GM12878 (cell line): ENCODE measurements at regions not wholly inside any gene's neighbourhood (a gene's known extent, or its start where the extent isn't known, plus 50 kb on each side); places are given as distances from the start of the nearest gene placed in this dataset.

Experiments used
- ATAC-seq: fragments of 200-7000 bp; cut with Tn5 transposase; 3 replicates; pipeline ENCODE4 v1.9.1; 2020; ENCODE audit warnings: mild to moderate bottlenecking, moderate library complexity
- BruUV-seq: library from RNA; stranded (reverse); fragments of 400-500 nt; replicated peaks from 2 replicates; lab custom pipeline; 2021; lab: Mats Ljungman, UMichigan
- CTCF ChIA-PET: fragments of 300-600 bp; sonication (Branson Sonifier 250); formaldehyde crosslinking; extraction: SDS; loops from one replicate; lab custom pipeline; 2021; ENCODE audit warnings: inconsistent platforms; lab: Yijun Ruan, JAX
- POLR2A ChIA-PET: fragments of 350-600 bp; formaldehyde crosslinking; extraction: SDS; loops from one replicate; lab custom pipeline; 2021; ENCODE audit warnings: inconsistent platforms; lab: Charles Lee
- RAD21 ChIA-PET: fragments of 300-600 bp; sonication (Branson Sonifier 250); formaldehyde crosslinking; loops from one replicate; lab custom pipeline; 2023; ENCODE audit warnings: antibody characterized with exemption; ENCODE audit not compliant: unreplicated experiment; lab: Charles Lee
- SMC1A ChIA-PET: fragments of 300-600 bp; sonication (Branson Sonifier 250); formaldehyde crosslinking; loops from one replicate; lab custom pipeline; 2023; ENCODE audit not compliant: unreplicated experiment, uncharacterized antibody; lab: Charles Lee
- DNase-seq: peaks from one replicate; pipeline ENCODE4 v3.0.0-alpha.2; 2011; ENCODE audit warnings: low read depth, low spot score
- FAIRE-seq: peaks from 3 replicates; lab custom pipeline; 2011; peaks lifted over from hg19 to GRCh38; lab: Jason Lieb, UNC
- H2AFZ ChIP-seq: 2 replicates; pipeline ENCODE4 v1.6.0; 2011; ENCODE audit warnings: low read depth, low read length, control low read depth; ENCODE audit not compliant: control insufficient read depth
- H3K27ac ChIP-seq: 2 replicates; pipeline ENCODE4 v1.5.1; 2011; ENCODE audit warnings: control low read depth; ENCODE audit not compliant: control insufficient read depth, insufficient read depth
- H3K27me3 ChIP-seq, 2 experiments: replicated peaks in 1 of 2; 2 replicates each; pipeline versions ENCODE4 v1.6.0 to v1.6.1; 2011; ENCODE audit warnings: low read length in 1 of 2; ENCODE audit not compliant: control insufficient read depth in 2 of 2, insufficient read depth in 2 of 2
- H3K36me3 ChIP-seq, 2 experiments: 2 replicates each; pipeline ENCODE4 v1.5.1; 2011; ENCODE audit warnings: low read length in 1 of 2; ENCODE audit not compliant: control insufficient read depth in 2 of 2, insufficient read depth in 2 of 2
- H3K4me1 ChIP-seq: 2 replicates; pipeline ENCODE4 v1.6.1; 2011; ENCODE audit warnings: mild to moderate bottlenecking, low read length, moderate library complexity, mixed read lengths; ENCODE audit not compliant: control insufficient read depth, insufficient read depth
- H3K4me2 ChIP-seq: 2 replicates; pipeline ENCODE4 v1.6.0; 2011; ENCODE audit warnings: control low read depth; ENCODE audit not compliant: control insufficient read depth, insufficient read depth
- H3K4me3 ChIP-seq: fragments of 200-600 bp; sonication (generic); 2 replicates; pipeline ENCODE4 v1.5.1; 2016
- H3K79me2 ChIP-seq: 2 replicates; pipeline ENCODE4 v1.6.0; 2011; ENCODE audit warnings: low read length; ENCODE audit not compliant: control insufficient read depth, insufficient read depth
- H3K9ac ChIP-seq: 2 replicates; pipeline ENCODE4 v1.8.0; 2011; ENCODE audit warnings: low read length, control low read depth, mixed read lengths; ENCODE audit not compliant: control insufficient read depth, insufficient read depth
- H3K9me3 ChIP-seq: replicated peaks from 3 replicates; pipeline ENCODE4 v1.5.1; 2011; ENCODE audit warnings: mild to moderate bottlenecking, low read length; ENCODE audit not compliant: control insufficient read depth, insufficient read depth
- H4K20me1 ChIP-seq: 2 replicates; pipeline ENCODE4 v1.6.0; 2011; ENCODE audit not compliant: control insufficient read depth, insufficient read depth
- WGBS: methylation state at CpG from one replicate; pipeline ENCODE4 v1.1.6; 2016; ENCODE audit warnings: low lambda C conversion rate; ENCODE audit not compliant: insufficient replicate concordance, insufficient coverage; ENCODE audit errors: missing lambda C conversion rate; 5-methylcytosine and 5-hydroxymethylcytosine counted together
- in situ Hi-C: fragments of 300-500 bp; cut with MboI; formaldehyde crosslinking; loops from 9 replicates; pipeline ENCODE4 v1.14.3; 2018; ENCODE audit warnings: mixed read lengths
- intact Hi-C: fragments of 100-400 bp; cut with micrococcal nuclease; formaldehyde crosslinking; loops from one replicate; pipeline ENCODE4 v1.14.2; 2022; ENCODE audit not compliant: unreplicated experiment
- TF ChIP-seq, protein P1 (sequence below): fragments of 450-650 bp; formaldehyde crosslinking; IDR thresholded peaks from 2 replicates; pipeline ENCODE4 v1.4.0; 2022; ENCODE audit warnings: mild to moderate bottlenecking, moderate library complexity
- TF ChIP-seq, protein P2 (sequence below): IDR thresholded peaks from 2 replicates; pipeline ENCODE4 v1.6.1; 2011; ENCODE audit warnings: borderline replicate concordance, low read depth, mild to moderate bottlenecking, moderate library complexity, mixed read lengths, low read length; ENCODE audit not compliant: insufficient read depth; ENCODE audit errors: extremely low read length

DNA sequence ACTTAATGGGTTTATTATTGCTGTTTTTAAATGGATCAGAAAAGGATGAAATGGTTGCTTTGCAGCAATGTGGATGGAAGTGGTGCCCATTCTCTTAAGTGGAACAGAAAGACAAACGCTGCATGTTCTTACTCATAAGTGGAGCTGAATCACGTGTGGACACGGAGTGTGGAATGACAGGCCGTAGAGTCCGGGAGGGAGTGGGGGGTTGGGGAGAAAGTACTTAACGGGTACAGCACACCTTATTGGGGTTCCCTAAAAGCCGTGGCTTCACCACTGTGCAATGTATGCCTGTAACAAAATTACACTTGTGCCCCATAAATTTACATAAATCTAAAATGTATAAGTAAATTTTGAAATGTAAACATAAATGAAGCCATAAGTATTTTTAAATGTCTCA, 64.0 kb upstream of the CTDP1 start (continued):
- TF ChIP-seq, protein P1, sequence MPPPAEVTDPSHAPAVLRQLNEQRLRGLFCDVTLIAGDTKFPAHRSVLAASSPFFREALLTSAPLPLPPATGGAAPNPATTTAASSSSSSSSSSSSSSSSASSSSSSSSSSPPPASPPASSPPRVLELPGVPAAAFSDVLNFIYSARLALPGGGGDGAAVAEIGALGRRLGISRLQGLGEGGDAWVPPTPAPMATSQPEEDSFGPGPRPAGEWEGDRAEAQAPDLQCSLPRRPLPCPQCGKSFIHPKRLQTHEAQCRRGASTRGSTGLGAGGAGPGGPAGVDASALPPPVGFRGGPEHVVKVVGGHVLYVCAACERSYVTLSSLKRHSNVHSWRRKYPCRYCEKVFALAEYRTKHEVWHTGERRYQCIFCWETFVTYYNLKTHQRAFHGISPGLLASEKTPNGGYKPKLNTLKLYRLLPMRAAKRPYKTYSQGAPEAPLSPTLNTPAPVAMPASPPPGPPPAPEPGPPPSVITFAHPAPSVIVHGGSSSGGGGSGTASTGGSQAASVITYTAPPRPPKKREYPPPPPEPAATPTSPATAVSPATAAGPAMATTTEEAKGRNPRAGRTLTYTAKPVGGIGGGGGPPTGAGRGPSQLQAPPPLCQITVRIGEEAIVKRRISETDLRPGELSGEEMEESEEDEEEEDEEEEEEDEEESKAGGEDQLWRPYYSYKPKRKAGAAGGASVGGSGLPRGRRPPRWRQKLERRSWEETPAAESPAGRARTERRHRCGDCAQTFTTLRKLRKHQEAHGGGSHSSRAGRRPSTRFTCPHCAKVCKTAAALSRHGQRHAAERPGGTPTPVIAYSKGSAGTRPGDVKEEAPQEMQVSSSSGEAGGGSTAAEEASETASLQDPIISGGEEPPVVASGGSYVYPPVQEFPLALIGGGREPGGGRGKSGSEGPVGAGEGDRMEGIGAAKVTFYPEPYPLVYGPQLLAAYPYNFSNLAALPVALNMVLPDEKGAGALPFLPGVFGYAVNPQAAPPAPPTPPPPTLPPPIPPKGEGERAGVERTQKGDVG (CRISPR knock-in tag) = no peak
- TF ChIP-seq, all 136 proteins: peak for 0

- Histone ChIP-seq H3K9me3 (peaks cover 3% of the 10 kb centered on the region), H3K27me3 (no peaks in the 10 kb centered on the region), H3K36me3 (no peaks in the 10 kb centered on the region), H3K4me2 (no peak overlapping the region), H4K20me1 (no peaks in the 10 kb centered on the region), H3K4me3 (no peak overlapping the region), H3K27ac (no peak overlapping the region), H3K79me2 (no peaks in the 10 kb centered on the region), H3K9ac (no peak overlapping the region), H3K4me1 (0 out of 2 replicates have a peak, but pooled peaks cover 2% of the 10 kb centered on the region), H2AFZ (no peak overlapping the region)
- TF ChIP-seq, protein P2, sequence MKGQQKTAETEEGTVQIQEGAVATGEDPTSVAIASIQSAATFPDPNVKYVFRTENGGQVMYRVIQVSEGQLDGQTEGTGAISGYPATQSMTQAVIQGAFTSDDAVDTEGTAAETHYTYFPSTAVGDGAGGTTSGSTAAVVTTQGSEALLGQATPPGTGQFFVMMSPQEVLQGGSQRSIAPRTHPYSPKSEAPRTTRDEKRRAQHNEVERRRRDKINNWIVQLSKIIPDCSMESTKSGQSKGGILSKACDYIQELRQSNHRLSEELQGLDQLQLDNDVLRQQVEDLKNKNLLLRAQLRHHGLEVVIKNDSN = no peak
- SMC1A ChIA-PET = no interaction called here
- POLR2A ChIA-PET = no interaction called here
- ATAC-seq (no peak), DNase-seq (no peak), FAIRE-seq (no peak)
- intact Hi-C loops = no loop called here
- no TSS peak for BruUV-seq
- in situ Hi-C loops = no loop called here
- RAD21 ChIA-PET = no interaction called here
- 78% methylated on average over 36 of the region's 89 CpGs for WGBS
- CTCF ChIA-PET = no interaction called here
Observed at GRCh38 chr18:79616651-79617510, 62.7 kb upstream of the CTDP1 start.
